ENCODE measurements at regions not wholly inside any gene's neighbourhood (a gene's known extent, or its start where the extent isn't known, plus 50 kb on each side); places are given as distances from the start of the nearest gene placed in this dataset.

- ChIA-PET POLR2A (ENCODE audit: low non-redundant PET) (no interaction called here), CTCF (no interaction called here)
- Histone ChIP-seq H3K4me1 (ENCODE audit: insufficient read depth, low read length, poor library complexity, severe bottlenecking) (peaks cover 10% of the 10 kb centered on the region), H3K27me3 (replicated peaks; ENCODE audit: insufficient read depth, low read depth, low read length, poor library complexity) (peaks cover 99% of the 10 kb centered on the region), H3K27ac (ENCODE audit: low read depth, low read length, poor library complexity, severe bottlenecking) (no peak overlapping the region), H3K9me3 (ENCODE audit: low read depth, low read length, poor library complexity, severe bottlenecking) (no peaks in the 10 kb centered on the region), H3K4me3 (ENCODE audit: low read depth, low read length, poor library complexity, severe bottlenecking) (no peak overlapping the region), H3K36me3 (ENCODE audit: insufficient read depth, low read length, poor library complexity, severe bottlenecking) (no peaks in the 10 kb centered on the region)
- BruUV-seq (replicated peaks): no TSS peak
- intact Hi-C loops (cut with micrococcal nuclease; ENCODE audit: unreplicated experiment): no loop called here
- DNase-seq (ENCODE audit: low spot score): peak; percentile 33
- TF ChIP-seq CTCF (conservative IDR thresholded peaks at IDR 0.05; ENCODE audit: low read depth, low read length) (no peak), EZH2 (IDR thresholded peaks at IDR 0.05; ENCODE audit: borderline replicate concordance, low read depth, low read length, poor library complexity, severe bottlenecking) (peak; percentile 46)
These were observed 179.6 kb upstream of the MIR17HG start for GRCh38 chr13:91167706-91168385.

GRCh38 chr13:91168386-91168711 is 179.1 kb upstream of the MIR17HG start:
- intact Hi-C loops (cut with micrococcal nuclease; ENCODE audit: unreplicated experiment): no loop called here
- Histone ChIP-seq H3K4me3 (ENCODE audit: low read depth, low read length, poor library complexity, severe bottlenecking) (no peak overlapping the region), H3K36me3 (ENCODE audit: insufficient read depth, low read length, poor library complexity, severe bottlenecking) (no peaks in the 10 kb centered on the region), H3K27ac (ENCODE audit: low read depth, low read length, poor library complexity, severe bottlenecking) (no peak overlapping the region), H3K27me3 (replicated peaks; ENCODE audit: insufficient read depth, low read depth, low read length, poor library complexity) (peaks cover 99% of the 10 kb centered on the region), H3K4me1 (ENCODE audit: insufficient read depth, low read length, poor library complexity, severe bottlenecking) (peaks cover 10% of the 10 kb centered on the region), H3K9me3 (ENCODE audit: low read depth, low read length, poor library complexity, severe bottlenecking) (no peaks in the 10 kb centered on the region)
- DNase-seq (ENCODE audit: low spot score): no peak
- ChIA-PET CTCF (no interaction called here), POLR2A (ENCODE audit: low non-redundant PET) (no interaction called here)
- BruUV-seq (replicated peaks): no TSS peak
- TF ChIP-seq EZH2 (IDR thresholded peaks at IDR 0.05; ENCODE audit: borderline replicate concordance, low read depth, low read length, poor library complexity, severe bottlenecking): no peak
- no peak for TF ChIP-seq CTCF (conservative IDR thresholded peaks at IDR 0.05; ENCODE audit: low read depth, low read length)

GRCh38 chr13:91169321-91170050 is 178.0 kb upstream of the MIR17HG start:
- POLR2A ChIA-PET (ENCODE audit: low non-redundant PET): no interaction called here
- Histone ChIP-seq H3K4me3 (ENCODE audit: low read depth, low read length, poor library complexity, severe bottlenecking) (no peak overlapping the region), H3K4me1 (ENCODE audit: insufficient read depth, low read length, poor library complexity, severe bottlenecking) (peaks cover 10% of the 10 kb centered on the region), H3K27me3 (replicated peaks; ENCODE audit: insufficient read depth, low read depth, low read length, poor library complexity) (peaks cover 89% of the 10 kb centered on the region), H3K9me3 (ENCODE audit: low read depth, low read length, poor library complexity, severe bottlenecking) (no peaks in the 10 kb centered on the region), H3K27ac (ENCODE audit: low read depth, low read length, poor library complexity, severe bottlenecking) (no peak overlapping the region), H3K36me3 (ENCODE audit: insufficient read depth, low read length, poor library complexity, severe bottlenecking) (no peaks in the 10 kb centered on the region)
- DNase-seq (ENCODE audit: low spot score): peak; percentile 23
- intact Hi-C loops (cut with micrococcal nuclease; ENCODE audit: unreplicated experiment): no loop called here
- BruUV-seq (replicated peaks): no TSS peak
- CTCF ChIA-PET: no interaction called here
- TF ChIP-seq EZH2 (IDR thresholded peaks at IDR 0.05; ENCODE audit: borderline replicate concordance, low read depth, low read length, poor library complexity, severe bottlenecking) (no peak), CTCF (conservative IDR thresholded peaks at IDR 0.05; ENCODE audit: low read depth, low read length) (no peak)

Measured in A673 (cell line).